GM21515 (cell line): ENCODE measurements at regions not wholly inside any gene's neighbourhood (a gene's known extent, or its start where the extent isn't known, plus 50 kb on each side); places are given as distances from the start of the nearest gene placed in this dataset.
"Not testable (repeated sequence)": the region's sequence is repeated elsewhere in the genome, so short reads cannot be mapped to it uniquely, and the experiment has no call there.

Experiments used
- ATAC-seq: cut with Tn5 transposase; IDR thresholded peaks from one replicate; pipeline ENCODE4 v1.9.1; 2021; ENCODE audit not compliant: unreplicated experiment

DNA sequence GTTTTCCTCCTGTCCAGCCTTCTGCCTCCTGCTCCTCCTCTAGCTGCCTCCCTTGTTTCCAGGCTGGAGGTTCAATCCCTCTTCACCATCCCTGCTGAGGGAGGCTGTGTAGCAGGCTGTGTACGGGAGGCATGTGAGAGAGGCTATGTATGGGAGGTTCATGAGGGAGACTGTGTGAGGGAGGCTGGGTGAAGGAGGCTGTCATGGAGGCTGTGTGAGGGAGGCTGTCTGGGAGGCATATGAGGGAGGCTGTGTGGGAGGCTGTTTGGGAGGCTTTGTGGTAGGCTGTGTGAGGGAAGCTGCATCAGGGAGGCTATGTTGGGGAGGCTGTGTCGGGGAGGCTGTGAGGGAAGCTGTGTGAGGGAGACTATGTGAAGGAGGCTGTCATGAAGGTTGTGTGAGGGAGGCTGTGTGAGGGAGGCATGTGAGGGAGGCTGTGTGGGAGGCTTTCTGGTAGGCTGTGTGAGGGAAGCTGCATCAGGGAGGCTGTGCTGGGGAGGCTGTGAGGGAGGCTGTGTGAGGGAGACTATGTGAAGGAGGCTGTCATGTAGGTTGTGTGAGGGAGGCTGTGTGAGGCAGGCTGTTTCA lies 123.7 kb upstream of the RNF32 start:
- ATAC-seq: no peak

DNA sequence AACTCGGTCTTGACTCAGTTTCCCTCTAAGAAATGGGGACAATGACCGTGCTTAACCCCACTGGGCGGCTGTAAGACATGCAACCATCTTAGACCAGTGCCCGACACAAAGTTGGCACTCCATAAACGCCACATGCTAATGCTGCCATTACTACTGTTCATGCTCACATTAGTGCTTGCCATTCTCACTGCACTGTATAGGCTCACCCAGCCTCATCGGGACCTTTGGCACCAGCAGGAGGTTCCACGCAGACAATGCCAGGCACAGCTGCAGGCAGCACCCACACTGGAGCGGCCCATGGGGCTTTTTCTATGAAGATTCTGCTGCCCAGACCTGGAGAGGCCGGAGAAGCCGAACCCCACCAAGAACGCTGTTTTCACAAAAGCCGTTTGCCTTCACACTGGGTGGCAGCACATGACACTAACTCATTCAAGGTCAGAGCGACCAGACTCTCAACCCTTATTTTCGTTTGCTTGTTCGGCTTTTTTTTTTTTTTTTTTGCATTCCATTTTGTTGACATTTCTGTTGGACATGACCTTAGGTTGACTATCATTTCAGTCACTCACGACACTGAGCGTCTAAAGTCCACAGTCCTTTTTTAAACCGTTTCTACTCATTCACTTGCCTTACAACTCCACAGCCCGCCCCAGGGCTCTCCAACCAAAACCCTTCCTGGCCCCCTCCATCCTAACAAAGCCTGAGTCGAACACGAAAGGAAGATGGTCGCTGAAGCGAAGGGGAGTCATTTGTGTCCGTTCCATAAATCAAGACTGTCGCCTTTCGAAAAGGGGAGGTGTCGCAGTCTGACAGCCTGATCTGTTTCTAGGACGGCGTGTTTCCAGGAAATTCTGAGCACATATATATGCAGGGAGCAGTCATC lies 124.4 kb upstream of the RNF32 start:
- ATAC-seq: no peak

DNA sequence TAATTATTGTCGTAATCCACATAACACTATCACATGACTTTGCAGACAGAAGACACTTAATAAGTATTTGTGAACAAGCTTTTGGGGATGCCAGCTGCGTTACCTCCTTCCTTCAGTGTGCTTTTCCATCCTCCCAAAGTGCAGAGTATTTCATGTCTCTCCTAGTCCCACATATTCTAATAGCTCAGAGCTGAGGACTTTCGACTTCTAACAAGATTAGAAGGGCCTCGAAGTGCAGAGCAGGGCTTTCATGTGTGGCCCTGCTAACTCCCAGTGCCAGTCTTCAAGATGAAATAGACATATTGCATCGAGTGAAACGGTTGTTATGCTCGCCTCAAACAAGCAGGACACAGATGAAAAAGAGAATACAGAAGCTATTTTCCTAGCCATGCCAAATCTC lies 125.7 kb upstream of the RNF32 start:
- no peak for ATAC-seq

DNA sequence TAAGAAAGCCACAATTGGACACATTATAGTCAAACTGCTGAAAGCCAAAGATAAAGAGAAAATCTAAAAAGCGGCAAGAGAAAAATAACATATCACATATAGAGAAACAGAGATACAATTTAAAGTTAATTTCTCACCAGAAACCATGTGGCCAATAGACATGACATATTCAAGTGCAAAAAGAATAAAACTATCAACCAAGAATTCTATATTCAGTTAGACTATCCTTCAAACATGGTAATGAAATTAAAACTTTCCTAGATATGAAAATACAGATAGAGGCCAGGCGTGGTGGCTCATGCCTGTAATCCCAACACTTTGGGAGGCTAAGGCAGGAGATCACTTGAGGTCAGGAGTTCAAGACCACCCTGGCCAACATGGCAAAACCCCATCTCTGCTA lies 129.1 kb upstream of the RNF32 start:
- no peak for ATAC-seq

DNA sequence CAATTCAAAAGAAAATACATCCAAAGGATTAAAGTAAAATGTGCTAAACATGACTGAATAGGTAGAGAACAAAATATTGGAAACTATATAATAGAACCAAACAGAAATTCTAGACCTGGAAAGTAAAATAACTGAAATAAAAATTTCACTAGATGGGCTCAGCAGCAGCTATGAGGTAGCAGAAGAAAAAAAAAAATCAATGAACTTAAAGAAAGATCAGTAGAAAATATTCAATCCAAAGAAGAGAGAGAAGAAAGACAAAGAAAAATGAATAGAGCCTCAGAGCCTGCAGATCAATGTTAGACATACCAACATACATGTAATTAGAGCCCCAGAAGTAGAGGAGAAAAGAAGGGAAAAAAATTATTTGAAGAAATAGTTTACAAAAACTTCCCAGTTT lies 129.6 kb upstream of the RNF32 start:
- ATAC-seq: no peak

DNA sequence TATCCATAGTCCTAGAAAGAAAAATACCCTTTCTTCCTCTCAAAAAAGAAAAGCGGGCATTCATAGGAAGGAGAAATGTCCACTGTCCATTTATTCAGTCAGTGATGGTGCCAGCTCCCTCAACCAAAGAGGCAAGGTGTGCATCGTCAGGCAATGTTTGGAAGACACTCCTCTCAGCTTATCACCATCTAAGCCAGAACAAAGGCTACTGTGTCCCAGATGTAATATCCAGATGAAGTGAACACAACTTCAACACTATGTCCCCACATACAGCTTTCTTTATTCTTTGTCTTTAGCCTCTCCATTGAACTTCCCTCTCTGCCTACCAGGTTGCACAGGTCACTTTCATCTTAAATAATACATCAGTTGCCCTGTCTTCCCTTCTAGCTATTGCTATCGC lies 131.4 kb upstream of the RNF32 start:
- no peak for ATAC-seq

DNA sequence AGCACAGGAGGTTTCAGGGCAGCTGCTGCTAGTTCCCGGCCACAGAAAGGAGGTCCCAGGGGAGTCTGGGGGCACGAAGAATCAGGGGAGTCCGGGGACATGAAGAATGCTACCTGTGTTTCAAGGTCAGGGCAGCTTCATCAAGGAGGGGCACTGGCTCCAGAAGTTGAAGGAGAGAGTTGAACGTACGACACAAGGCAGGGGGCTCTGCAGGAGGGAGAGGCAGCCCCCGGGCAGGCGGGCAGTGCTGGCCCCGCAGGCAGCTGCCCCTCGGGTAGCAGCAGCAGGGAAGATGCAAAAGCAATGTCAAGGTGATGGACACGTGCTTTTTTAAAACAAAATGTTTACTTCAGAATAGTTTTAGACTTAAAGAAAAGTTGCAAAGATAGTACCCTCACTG lies 134.7 kb upstream of the RNF32 start:
- ATAC-seq: no peak

DNA sequence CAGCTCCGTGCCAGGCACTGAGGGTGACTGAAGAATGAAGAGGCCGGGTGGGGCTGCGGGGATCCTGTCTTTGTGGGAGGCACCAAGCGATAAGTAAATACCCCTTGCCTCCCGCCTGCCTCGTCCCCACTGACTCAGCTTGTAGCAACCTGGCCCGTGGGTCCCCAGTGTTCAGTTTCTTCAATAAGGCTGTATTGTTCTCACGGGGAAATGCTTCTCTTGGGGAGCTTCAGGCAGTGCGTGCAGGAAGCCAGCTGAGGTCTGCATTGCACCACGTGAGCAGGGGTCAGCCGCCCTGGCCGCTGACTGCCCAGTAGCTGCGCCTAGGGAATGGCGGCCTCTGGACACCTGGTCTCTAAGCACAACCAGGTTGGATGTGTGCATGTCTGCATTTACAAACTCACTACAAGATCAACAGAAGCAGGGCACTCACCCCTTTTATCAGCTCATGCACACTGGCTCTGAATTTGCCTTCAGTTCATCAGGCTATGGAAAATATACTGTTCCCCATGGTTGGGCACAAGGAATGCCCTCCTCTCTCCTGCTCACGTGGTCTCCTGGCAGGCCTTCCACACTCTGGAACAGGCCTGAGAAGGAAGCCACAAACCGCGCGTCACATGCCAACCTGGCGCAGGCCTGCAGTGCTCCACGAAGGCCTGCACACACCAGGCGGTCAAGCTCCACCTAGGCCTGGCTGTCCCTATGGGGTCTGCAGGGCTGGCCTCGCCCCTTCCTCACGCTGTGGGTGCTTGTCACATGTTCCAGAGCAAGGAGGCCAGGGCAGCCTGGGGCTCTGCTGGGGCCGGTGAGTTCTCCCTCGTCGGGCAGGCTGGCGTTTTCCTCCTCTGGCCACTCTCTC lies 135.7 kb upstream of the RNF32 start:
- no peak for ATAC-seq

DNA sequence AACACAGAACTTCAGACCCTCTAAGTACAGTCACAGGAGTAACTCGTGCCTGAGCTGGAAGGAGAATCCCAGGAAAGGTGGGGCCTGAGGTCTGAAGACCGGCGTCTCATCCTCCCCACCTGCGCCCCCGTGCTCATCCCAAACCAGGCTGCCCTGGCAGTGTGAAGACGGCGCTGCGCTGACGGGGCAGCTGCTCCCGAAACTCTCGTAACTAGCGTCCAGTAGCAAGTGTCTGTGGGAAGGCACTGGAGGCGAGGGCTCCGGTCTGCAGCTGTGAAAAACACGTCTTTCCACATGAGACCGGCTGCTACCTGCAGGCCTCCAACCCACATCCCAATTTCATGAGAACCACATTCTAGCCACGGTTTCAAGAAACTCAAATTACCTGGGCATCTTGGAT lies 136.6 kb upstream of the RNF32 start:
- no peak for ATAC-seq

DNA sequence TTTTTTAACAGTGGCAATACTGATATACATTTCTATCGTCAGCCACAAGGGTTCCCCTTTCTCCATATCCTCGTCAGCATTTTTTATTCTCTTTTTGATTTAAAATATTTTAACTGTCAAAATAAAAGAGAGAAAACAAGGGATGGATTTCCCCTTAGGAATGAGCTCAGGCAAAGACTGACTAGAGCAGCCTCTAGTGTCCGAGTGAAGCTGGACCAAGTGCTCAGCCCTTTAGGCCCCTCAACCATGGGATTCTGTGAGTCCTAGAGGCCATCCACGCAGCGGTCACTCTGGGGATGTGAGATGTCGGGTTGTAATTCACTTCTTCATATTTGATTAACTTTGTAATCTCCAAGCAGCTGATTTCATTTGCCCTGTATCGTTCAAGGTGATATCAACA lies 137.4 kb upstream of the RNF32 start:
- ATAC-seq: no peak

DNA sequence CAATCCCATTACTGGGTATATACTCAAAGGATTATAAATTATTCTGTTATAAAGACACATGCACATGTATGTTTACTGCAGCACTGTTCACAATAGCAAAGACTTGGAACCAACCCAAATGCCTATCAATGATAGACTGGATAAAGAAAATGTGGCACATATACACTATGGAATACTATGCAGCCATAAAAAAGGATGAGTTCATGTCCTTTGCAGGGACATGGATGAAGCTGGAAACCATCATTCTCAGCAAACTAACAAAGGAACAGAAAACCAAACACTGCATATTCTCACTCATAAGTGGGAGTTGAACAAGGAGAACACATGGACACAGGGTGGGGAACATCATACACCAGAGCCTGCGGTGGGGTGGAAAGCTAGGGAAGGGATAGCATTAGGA lies 138.8 kb upstream of the RNF32 start:
- ATAC-seq: not testable (repeated sequence)

DNA sequence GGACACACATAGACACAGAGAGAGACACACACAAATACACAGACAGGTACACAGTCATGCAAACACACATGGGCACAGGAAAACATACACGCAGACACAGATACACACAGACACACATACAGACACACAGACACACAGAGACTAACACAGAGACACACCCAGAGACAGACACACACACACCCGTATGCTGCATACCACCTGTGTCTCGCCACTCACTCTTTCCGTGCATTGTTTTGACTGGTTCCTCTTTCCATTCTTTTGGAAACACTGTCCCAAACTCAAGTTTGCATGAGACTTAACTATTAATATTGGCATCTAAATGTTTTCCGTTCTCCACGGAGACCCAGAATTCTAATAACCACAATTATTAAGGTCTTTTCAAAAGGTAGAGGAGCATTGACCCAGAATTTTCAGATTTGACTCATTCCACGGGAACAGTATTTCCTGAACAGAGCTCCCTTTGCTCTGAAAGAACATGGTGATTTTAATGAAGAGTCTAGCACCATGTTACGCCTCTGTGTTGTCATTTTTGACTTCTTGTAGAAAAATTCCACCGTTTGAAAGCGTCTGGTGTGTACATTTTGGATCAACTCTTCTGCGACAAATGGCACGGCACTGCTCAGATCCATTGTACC lies 141.2 kb upstream of the RNF32 start:
- no peak for ATAC-seq

DNA sequence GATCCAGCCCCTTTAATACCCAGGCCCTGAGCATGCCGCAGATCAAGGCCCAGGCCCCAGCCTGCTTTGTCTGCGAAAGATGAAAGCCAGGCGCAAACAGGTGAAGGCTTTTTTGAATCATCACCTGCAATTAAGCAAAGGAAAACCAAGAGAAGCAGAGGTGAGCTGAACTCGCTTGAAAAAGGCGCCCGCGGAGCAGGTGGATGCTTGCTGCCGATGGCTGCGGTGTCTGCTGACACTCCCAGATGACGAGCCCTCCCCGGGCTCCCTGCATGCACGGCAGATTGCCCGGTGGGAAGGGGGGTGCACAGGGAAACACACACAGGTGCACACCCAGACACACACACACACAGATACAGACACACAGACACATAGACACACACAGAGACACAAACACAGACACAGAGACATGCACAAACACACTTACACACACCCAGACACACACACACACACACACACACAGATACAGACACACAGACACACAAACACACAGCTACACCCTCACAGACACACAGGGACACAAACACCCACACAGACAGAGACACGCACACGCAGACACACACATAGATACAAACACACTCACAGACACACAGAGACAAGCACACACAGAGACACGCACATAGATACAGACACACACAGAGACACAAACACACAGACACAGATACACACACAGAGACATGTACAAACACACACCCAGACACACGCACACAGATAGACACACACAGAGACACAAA lies 142.6 kb upstream of the RNF32 start:
- no peak for ATAC-seq

DNA sequence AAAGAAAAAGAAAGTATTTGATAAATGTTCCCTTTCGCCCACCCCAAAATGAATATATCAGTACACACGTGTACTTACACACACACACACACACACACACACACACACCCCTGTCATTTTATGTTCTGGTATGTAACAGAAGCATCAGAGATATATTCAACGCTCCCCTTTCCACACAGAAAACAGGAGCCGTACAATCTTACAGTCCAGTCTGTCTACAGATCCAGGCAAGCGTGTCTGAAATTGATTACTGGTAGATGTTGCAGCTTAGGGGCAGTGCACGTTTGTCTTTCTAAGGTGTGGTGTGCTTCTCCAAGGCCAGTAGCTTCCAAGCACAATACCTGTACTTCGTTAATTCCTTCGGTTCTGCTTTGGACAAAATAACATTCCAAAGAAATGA lies 143.7 kb upstream of the RNF32 start:
- no peak for ATAC-seq

DNA sequence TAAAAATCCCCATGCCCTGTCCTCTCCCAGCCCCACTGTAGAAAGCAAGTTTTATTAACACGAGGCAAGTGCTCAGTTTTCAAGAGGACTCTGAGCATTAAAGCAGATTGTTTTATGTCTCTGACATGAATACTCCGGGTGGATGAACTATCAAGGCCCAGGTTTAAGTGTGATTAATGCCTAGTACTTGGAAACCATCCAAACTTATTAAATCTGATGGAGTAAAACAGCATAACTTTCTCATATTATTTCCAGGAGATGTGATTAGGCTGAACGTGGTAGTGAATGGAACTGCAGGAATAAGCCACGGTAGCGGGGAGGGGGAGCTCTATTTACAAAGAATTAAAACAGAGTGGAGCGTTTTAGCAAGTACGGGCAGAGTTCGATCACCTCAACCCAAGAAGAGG lies 144.2 kb upstream of the RNF32 start:
- ATAC-seq: no peak

DNA sequence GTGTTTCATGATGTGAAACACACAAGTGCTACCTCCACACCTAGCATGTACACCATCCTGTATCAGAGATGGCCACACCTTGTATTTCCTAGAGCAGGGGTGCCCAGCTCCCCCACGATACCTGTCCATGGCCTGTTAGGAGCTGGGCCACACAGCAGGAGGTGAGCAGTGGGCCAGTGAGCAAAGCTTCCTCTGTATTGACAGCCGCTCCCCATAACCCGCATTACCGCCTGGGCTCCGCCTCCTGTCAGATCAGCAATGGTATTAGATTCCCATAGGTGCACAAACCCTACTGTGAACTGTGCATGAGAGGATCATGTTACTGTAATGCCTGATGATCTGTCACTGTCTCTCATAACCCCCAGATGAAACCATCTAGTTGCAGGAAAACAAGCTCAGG lies 145.6 kb upstream of the RNF32 start:
- ATAC-seq: no peak

DNA sequence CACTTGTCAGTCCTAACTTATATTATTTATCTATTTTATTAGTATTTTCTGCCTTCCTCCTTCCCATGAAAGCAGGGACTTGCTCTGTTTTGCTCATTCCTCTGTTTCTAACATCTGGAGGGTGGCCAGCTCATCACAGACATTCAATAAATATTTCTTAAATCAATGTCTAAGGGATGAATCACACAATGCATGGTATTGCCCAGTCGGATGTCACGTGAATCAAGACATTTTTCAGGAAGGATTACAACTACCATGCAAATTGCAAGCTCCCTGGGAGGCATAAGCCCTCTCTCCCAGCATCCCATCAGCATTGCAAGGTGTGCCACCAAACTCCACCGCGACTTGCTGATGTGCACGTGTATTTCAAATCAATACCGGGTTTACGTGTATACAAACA lies 146.6 kb upstream of the RNF32 start:
- ATAC-seq: no peak

DNA sequence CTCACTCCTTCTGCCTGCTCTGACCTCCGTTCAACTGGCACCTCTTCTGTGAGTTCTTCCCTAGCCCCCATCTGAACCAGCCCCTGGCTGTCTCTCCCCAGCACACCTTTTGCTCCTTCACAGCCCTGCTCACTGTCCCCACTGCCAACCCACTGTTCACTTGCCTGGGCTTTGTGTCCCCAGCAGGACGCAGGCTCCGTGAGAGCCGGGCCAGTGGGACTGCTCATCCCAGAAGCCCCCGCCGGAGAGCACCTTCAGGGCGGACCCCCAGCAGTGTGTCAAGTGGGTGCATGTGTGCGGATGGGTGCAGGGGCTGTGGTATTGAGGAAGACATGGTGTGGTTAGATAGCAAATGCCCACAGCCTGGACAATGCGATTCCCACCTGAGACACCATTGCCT lies 148.4 kb upstream of the RNF32 start:
- no peak for ATAC-seq

DNA sequence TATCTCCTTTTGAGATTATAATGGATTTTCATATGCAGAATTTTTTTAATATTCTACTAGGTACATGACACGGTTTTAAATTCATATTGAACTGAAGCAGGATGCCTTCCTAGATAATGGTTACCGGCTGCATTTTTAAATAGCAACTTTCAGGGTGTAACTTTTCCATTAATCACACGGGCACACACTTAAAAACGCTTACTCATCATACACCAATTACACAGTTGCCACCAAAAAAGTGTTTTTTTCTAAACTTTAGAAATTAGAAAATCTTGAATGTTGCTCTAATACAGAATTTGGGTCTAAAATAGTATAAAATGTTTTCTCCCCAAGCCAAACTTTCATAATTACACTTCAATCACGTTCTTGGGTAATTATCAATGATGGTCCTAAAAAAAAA lies 149.1 kb upstream of the RNF32 start:
- no peak for ATAC-seq

DNA sequence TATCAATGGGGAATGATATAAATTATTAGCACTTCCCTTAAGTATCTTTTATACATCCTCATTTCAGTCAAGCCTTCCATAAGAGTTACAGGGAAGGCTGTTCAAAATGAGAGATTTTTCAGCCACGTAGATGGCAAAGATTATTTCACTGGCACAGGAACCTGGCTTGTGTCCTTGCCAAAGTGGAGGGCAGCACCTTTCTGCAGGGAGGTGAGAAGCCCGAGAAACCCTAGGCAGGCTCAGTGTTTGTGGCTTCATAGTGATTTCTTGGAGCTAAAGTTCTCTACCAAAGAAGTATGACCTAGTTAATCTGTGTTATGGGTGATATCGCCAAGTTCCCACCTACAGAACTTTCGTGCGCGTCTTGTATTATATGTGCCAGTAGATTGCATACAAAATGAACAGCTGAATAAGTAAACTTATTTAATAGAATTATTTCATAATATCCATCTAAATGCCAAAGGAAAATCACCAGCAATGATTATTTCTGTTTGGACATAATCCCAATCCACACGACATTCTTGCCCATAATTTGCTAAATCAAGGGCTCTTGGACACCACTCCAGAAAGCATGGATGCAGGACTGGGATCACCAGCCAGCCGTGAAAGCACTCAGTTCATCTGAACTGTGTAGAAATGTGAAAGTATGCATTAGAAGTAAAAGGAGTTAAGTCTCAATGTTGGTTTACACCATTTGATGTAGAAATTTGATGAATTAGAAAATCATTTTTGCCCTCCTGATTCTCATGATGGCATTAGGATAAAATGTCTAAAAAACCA lies 150.4 kb upstream of the RNF32 start:
- ATAC-seq: no peak
